ENCODE measurements at regions not wholly inside any gene's neighbourhood (a gene's known extent, or its start where the extent isn't known, plus 50 kb on each side); places are given as distances from the start of the nearest gene placed in this dataset.
A peak's percentile ranks its signal among the peaks of the same experiment; 100 is the strongest.

- no peak for DNase-seq
Measured at GRCh38 chr2:206368484-206368883, 74.8 kb upstream of the ADAM23 start.

- DNase-seq, result no peak
Measured at GRCh38 chr2:206368933-206369569, 74.3 kb upstream of the ADAM23 start.

DNA sequence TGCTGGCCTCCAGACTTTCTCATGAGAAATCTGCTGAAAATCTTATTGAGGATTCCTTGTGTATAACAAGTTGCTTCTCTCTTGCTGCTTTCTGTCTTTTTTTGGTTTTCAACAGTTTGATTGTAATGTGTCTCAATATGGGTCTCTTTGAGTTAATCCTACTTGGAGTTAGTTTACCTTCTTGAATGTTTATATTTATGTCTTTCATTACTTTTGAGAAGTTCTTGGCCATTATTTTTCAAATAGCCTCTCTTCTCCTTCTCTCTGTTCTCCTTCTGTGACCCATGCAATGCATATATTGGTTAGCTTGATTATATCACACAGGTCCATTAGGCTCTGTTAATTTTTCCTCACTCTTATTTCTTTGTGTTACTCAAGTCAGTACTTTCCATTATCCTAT, 67.4 kb upstream of the ADAM23 start:
- DNase-seq, result no peak

DNA sequence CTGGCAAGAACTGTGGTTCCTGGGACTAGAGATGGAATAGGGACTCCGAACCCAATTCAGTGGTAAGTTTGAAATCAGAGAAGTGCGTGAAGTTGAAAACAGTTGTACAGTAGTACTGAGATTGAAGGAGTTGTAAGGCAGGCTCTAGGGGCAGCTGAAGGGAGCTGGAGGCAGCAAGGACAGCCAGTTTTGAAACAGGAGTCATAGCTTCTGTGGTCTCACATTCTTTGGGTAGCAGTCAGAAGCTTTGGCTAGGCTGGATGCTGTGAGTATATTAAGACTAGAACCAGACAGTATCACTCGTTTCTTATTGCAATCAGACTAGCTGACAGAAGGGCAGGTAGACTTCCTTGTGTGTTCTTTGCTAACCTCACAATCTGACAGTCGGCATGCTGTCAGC, 64.5 kb upstream of the ADAM23 start:
- DNase-seq, result peak; percentile 7

GRCh38 chr2:206379266-206379665, 64.1 kb upstream of the ADAM23 start:
- no peak for DNase-seq

DNA sequence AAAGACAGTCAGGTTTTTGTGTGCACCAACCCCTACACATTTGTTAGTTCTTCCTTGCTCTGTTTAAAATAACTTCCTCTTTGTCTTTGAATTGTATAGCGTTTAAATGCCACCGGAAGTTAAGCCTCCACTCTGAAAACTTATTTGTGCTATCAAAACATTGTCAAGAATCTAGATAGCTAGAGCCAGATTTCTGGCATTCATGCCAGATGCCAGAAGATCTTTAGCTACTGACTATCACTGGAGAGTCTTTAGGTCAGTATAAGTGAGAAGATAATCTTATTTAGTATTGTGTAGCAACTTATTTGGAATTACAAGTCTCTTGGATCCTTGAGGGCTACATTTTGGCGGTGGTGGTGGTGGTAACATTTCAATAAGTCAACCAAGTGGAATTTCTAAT, 63.4 kb upstream of the ADAM23 start:
- DNase-seq, result no peak

DNA sequence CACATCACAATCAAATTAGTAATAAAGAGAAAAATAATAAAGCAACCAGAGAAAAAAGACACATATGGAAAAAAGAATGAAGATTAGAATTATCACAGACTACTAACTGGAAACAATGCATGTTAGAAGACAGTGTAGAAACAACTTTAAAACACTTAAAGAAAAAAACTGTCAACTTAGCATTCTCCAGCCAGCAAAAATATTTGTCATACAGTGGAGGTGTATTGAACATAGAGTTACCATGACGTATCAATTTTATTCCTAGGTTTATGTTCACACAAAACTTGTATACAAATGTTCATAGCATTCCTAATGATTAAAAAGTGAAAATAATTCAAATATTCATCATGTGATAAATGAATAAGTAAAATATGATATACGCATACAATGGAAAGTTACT, 61.5 kb upstream of the ADAM23 start:
- no peak for DNase-seq

DNA sequence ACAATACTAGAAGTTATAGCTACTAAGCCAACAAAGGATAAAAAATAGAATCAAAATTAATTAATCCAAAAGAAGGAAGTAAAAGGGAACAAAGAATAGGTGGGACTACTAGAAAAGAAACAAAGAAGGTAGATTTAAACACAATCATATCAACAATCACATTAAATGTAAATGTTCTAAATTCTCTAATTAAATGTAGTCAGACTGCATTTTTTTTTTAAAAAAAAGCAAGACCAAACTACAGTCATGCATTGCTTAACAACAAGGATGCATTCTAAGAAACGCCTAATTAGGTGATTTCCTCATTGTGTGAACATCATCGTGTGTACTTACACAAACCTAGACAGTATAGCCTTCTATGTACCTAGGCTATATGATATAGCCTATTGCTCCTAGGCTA, 59.7 kb upstream of the ADAM23 start:
- no peak for DNase-seq

DNA sequence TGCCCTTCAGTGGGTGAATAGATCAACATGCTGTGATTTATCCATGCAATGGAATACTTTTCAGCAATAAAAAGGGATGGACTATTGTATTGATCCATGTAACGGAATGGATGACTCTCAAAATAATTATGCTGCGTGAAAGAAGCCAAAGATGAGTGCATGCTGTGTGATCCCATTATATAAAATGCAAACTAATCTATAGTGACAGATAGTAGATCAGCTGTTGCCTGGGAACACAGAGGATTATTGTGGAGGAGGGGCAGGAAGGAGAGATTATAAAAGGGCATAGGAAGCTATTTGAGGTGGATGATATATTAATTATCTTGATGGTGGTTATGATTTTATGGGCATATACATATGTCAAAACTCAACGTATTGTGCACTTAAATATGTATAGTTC, 55.5 kb upstream of the ADAM23 start:
- DNase-seq, result no peak

DNA sequence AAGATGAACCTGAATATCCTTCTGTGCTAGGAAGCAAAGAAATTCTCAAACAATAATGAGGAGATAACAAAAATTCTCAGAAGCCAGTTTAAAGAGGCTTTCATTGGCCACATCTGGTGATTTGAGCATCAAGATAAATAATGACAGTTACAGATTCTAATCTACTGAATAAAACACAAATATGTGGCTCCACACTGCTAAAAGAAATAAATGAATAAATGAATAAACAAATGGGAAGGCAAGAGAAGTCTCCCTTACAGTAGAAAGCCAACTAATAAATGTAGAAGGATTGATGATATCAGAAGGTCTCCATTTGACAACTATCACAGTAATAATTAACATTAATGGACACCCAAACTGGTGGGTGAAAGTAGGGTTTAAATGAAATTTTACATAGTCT, 54.6 kb upstream of the ADAM23 start:
- DNase-seq, result no peak

DNA sequence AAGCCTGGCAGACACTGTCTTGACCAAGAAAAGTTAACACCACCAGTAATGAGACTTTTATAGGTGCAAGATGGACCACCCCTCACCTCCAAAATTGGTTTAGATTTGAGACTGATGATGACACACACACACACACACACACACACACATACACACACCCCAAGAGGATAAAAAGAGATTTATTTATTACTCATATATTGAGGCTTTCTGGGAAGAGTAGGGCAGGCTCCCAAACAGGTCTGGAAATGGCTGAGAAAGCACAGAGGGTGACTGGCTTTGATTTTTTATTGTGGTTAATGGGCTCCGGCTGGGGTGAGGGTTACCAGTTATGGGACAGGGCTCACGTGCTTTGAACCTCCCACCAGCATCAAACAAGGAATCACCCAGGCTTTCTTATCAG, 54.2 kb upstream of the ADAM23 start:
- no peak for DNase-seq

DNA sequence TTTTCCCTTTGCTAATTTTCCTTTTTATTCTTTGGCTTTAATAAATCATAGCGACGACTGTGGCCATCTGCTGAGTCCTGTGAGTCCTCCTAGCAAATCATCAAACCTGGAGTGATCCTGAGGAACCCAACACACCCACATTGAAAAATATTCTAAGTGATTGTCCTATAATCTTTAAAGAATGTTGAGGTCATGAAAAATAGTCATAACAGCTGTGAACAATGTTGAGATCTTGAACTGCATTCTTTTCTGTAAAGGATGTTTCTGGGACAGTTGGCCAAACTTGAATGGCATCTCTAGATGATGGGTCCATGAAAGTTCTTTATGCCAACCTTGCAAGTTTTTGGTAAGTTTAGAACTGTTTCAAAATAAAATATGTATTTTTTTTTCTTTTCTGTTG, 53.2 kb upstream of the ADAM23 start:
- no peak for DNase-seq

- peak; percentile 49 for DNase-seq
Measured at GRCh38 chr2:206392118-206392517, 51.2 kb upstream of the ADAM23 start.

Measured in EL (cell line).